OCI-LY7 (cell line): ENCODE measurements at regions not wholly inside any gene's neighbourhood (a gene's known extent, or its start where the extent isn't known, plus 50 kb on each side); places are given as distances from the start of the nearest gene placed in this dataset.

ENCODE experiments used
- BruUV-seq: library from RNA; stranded (reverse); fragments of 400-500 nt; replicated peaks from 2 replicates; lab custom pipeline; 2021; lab: Mats Ljungman, UMichigan
- CTCF ChIA-PET: fragments of 300-600 bp; sonication (Branson Sonifier 250); formaldehyde crosslinking; loops from one replicate; lab custom pipeline; 2022; ENCODE audit warnings: antibody characterized with exemption; ENCODE audit not compliant: unreplicated experiment; lab: Charles Lee
- POLR2A ChIA-PET: fragments of 300-600 bp; sonication (Branson Sonifier 250); formaldehyde crosslinking; loops from one replicate; lab custom pipeline; 2022; ENCODE audit warnings: antibody characterized with exemption; lab: Charles Lee
- DNase-seq: peaks from one replicate; pipeline ENCODE4 v3.0.0-alpha.2; 2015; ENCODE audit warnings: low spot score
- H2AFZ ChIP-seq: fragments of 200-600 bp; sonication (generic), shearing (Covaris generic); 2 replicates; pipeline ENCODE4 v1.6.1; 2014; ENCODE audit warnings: mild to moderate bottlenecking, antibody characterized with exemption, low read length, moderate library complexity
- H3K27ac ChIP-seq: fragments of 200-600 bp; sonication (generic); 2 replicates; pipeline ENCODE4 v1.5.1; 2014; ENCODE audit warnings: mixed run types, low read depth, mild to moderate bottlenecking, moderate library complexity, low read length, inconsistent platforms; ENCODE audit not compliant: poor library complexity, severe bottlenecking
- H3K36me3 ChIP-seq: fragments of 200-600 bp; sonication (generic); 2 replicates; pipeline ENCODE4 v1.6.1; 2014; ENCODE audit warnings: mild to moderate bottlenecking, antibody characterized with exemption, low read length, moderate library complexity, mixed read lengths; ENCODE audit not compliant: insufficient read depth
- H3K4me1 ChIP-seq: fragments of 200-600 bp; sonication (generic); 2 replicates; pipeline ENCODE4 v1.5.1; 2014; ENCODE audit warnings: mild to moderate bottlenecking, low read length; ENCODE audit not compliant: insufficient read depth, poor library complexity, severe bottlenecking
- H3K4me2 ChIP-seq: fragments of 200-600 bp; sonication (generic); 2 replicates; pipeline ENCODE4 v1.6.1; 2014; ENCODE audit warnings: mild to moderate bottlenecking, low read length
- H3K4me3 ChIP-seq: fragments of 200-600 bp; sonication (generic); 2 replicates; pipeline ENCODE4 v1.5.1; 2014; ENCODE audit warnings: mild to moderate bottlenecking, low read depth, low read length; ENCODE audit not compliant: poor library complexity, severe bottlenecking
- H3K79me2 ChIP-seq: fragments of 200-600 bp; sonication (generic); 2 replicates; pipeline ENCODE4 v1.6.1; 2016; ENCODE audit warnings: low read depth, mild to moderate bottlenecking, low read length, moderate library complexity, mixed read lengths; ENCODE audit not compliant: insufficient read depth
- H3K9me2 ChIP-seq: fragments of 200-600 bp; sonication (generic); 2 replicates; pipeline ENCODE4 v1.6.1; 2016; ENCODE audit warnings: mild to moderate bottlenecking, low read length, mixed read lengths; ENCODE audit not compliant: insufficient read depth
- H3K9me3 ChIP-seq: fragments of 200-600 bp; sonication (generic); 2 replicates; pipeline ENCODE4 v1.6.1; 2014; ENCODE audit warnings: mild to moderate bottlenecking, mixed run types, low read length, mixed read lengths
- H4K20me1 ChIP-seq: fragments of 200-600 bp; sonication (generic); 2 replicates; pipeline ENCODE4 v1.6.1; 2014; ENCODE audit warnings: mild to moderate bottlenecking, antibody characterized with exemption, low read length, moderate library complexity, mixed read lengths; ENCODE audit not compliant: insufficient read depth
- CTCF ChIP-seq: fragments of 200-600 bp; sonication (generic); conservative IDR thresholded peaks from 2 replicates; pipeline ENCODE4 v1.5.1; 2014; ENCODE audit warnings: mild to moderate bottlenecking, antibody characterized with exemption, low read length, moderate library complexity, mixed read lengths
- EZH2phosphoT487 ChIP-seq: fragments of 200-600 bp; sonication (generic); IDR thresholded peaks from 2 replicates; pipeline ENCODE4 v1.6.1; 2018; ENCODE audit warnings: low read depth, borderline replicate concordance, mild to moderate bottlenecking, mixed run types, antibody characterized with exemption, low read length, moderate library complexity, mixed read lengths
- intact Hi-C: fragments of 100-400 bp; cut with micrococcal nuclease; formaldehyde crosslinking; loops from one replicate; pipeline ENCODE4 v1.10.0; 2022; ENCODE audit not compliant: unreplicated experiment

GRCh38 chr2:84022810-84023431 lies 436.2 kb downstream of the SUCLG1 start:
- peak; percentile 89 for TF ChIP-seq CTCF
- no peak for TF ChIP-seq EZH2phosphoT487
- no peak overlapping the region for H3K4me3 ChIP-seq
- ChIA-PET POLR2A (interaction anchor here (0.7 to 1.6 kb wide), 2 partner anchors 9 to 1748 kb away, joined by 3 to 4 read pairs; no protein-coding TSS in a partner anchor), CTCF (no interaction called here)
- H3K4me2 ChIP-seq, result no peak overlapping the region
- no peaks in the 10 kb centered on the region for H3K9me2 ChIP-seq
- H3K27ac ChIP-seq, result no peak overlapping the region
- H4K20me1 ChIP-seq, result no peaks in the 10 kb centered on the region
- no peaks in the 10 kb centered on the region for H3K4me1 ChIP-seq
- DNase-seq, result peak; percentile 44
- BruUV-seq, result no TSS peak
- H2AFZ ChIP-seq, result no peak overlapping the region
- intact Hi-C loops, result loop anchor here (2.0 kb wide), 1 partner anchor 292 kb away; no protein-coding TSS in a partner anchor
- H3K9me3 ChIP-seq, result no peaks in the 10 kb centered on the region
- H3K79me2 ChIP-seq, result no peaks in the 10 kb centered on the region
- H3K36me3 ChIP-seq, result no peaks in the 10 kb centered on the region

- Histone ChIP-seq H3K27ac (no peak overlapping the region), H4K20me1 (no peaks in the 10 kb centered on the region), H3K79me2 (no peaks in the 10 kb centered on the region), H3K9me2 (no peaks in the 10 kb centered on the region), H3K4me2 (no peak overlapping the region), H3K9me3 (no peaks in the 10 kb centered on the region), H3K36me3 (no peaks in the 10 kb centered on the region), H3K4me3 (no peak overlapping the region), H3K4me1 (no peaks in the 10 kb centered on the region), H2AFZ (no peak overlapping the region)
- ChIA-PET CTCF (no interaction called here), POLR2A (no interaction called here)
- intact Hi-C loops, result no loop called here
- BruUV-seq, result no TSS peak
- no peak for DNase-seq
- no peak for TF ChIP-seq EZH2phosphoT487
- no peak for TF ChIP-seq CTCF
Observed at GRCh38 chr2:84017010-84017409, 442.1 kb downstream of the SUCLG1 start.

- H3K9me2 ChIP-seq, result no peaks in the 10 kb centered on the region
- no TSS peak for BruUV-seq
- no peaks in the 10 kb centered on the region for H3K9me3 ChIP-seq
- no peak for TF ChIP-seq CTCF
- TF ChIP-seq EZH2phosphoT487, result no peak
- H4K20me1 ChIP-seq, result no peaks in the 10 kb centered on the region
- intact Hi-C loops, result no loop called here
- no peak overlapping the region for H3K4me2 ChIP-seq
- ChIA-PET POLR2A (interaction anchor here (0.7 kb wide), 2 partner anchors 70 to 180 kb away, joined by 3 read pairs; no protein-coding TSS in a partner anchor), CTCF (no interaction called here)
- H3K27ac ChIP-seq, result no peak overlapping the region
- H2AFZ ChIP-seq, result no peak overlapping the region
- H3K4me1 ChIP-seq, result no peaks in the 10 kb centered on the region
- H3K36me3 ChIP-seq, result no peaks in the 10 kb centered on the region
- DNase-seq, result no peak
- H3K4me3 ChIP-seq, result no peak overlapping the region
- H3K79me2 ChIP-seq, result no peaks in the 10 kb centered on the region
Observed at GRCh38 chr2:84016183-84016582, 442.9 kb downstream of the SUCLG1 start.
